ENCODE measurements at regions not wholly inside any gene's neighbourhood (a gene's known extent, or its start where the extent isn't known, plus 50 kb on each side); places are given as distances from the start of the nearest gene placed in this dataset.
"Not testable (repeated sequence)": the region's sequence is repeated elsewhere in the genome, so short reads cannot be mapped to it uniquely, and the experiment has no call there.

DNA sequence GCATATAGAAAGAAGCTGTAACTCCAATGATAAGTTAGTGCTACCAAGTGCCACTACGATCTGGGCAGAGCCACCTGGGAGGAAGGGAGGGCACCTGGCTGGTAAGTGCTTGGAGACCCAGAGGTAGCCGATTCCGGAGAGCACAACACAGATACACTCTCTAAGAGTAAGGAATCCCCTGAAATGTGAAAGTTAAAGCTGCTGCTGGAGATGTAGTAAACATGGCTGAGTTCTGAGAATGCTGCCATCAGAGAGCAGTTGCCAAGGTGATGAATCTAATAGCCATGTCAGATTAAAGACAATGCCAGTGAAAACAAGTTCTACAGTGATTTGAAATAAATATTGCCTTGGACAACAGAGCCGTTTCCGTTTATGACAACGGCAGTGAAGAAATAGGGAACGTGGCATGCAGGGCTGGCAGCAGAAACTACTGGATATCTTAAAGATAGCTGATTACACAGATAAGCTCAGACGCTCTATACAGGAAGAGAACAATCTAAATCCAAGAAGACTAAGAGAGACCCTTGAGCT, 561.2 kb upstream of the C9orf72 start:
- Histone ChIP-seq H3K4me3 (ENCODE audit: low read depth, low read length, poor library complexity, severe bottlenecking) (no peak overlapping the region), H3K9ac (ENCODE audit: low read length) (no peak overlapping the region), H3K9me3 (ENCODE audit: low read length) (no peaks in the 10 kb centered on the region), H4K20me1 (ENCODE audit: insufficient read depth, low read length) (no peaks in the 10 kb centered on the region), H3K27me3 (ENCODE audit: insufficient read depth, low read length) (no peaks in the 10 kb centered on the region), H3K79me2 (ENCODE audit: insufficient read depth, low read length) (no peaks in the 10 kb centered on the region), H3K4me2 (ENCODE audit: low read length) (no peak overlapping the region), H3K4me1 (ENCODE audit: insufficient read depth, low read length, severe bottlenecking) (no peaks in the 10 kb centered on the region), H3K9me2 (ENCODE audit: low read depth, low read length) (no peaks in the 10 kb centered on the region), H3F3A (ENCODE audit: insufficient read depth, low read length) (no peaks in the 10 kb centered on the region), H3K27ac (ENCODE audit: low read depth, low read length, poor library complexity, severe bottlenecking) (no peak overlapping the region), H2AFZ (ENCODE audit: low read length) (no peak overlapping the region), H3K36me3 (ENCODE audit: insufficient read depth, low read length) (no peaks in the 10 kb centered on the region)
- TF ChIP-seq EZH2 (IDR thresholded peaks at IDR 0.05; ENCODE audit: borderline replicate concordance, low read length): no peak
- no peak for TF ChIP-seq CTCF (IDR thresholded peaks at IDR 0.05; ENCODE audit: low read length)

- H3K9me3 ChIP-seq (ENCODE audit: low read length): no peaks in the 10 kb centered on the region
- H3K9ac ChIP-seq (ENCODE audit: low read length): no peak overlapping the region
- H3K4me1 ChIP-seq (ENCODE audit: insufficient read depth, low read length, severe bottlenecking): no peaks in the 10 kb centered on the region
- H2AFZ ChIP-seq (ENCODE audit: low read length): no peak overlapping the region
- no peaks in the 10 kb centered on the region for H3K79me2 ChIP-seq (ENCODE audit: insufficient read depth, low read length)
- TF ChIP-seq EZH2 (IDR thresholded peaks at IDR 0.05; ENCODE audit: borderline replicate concordance, low read length): no peak
- TF ChIP-seq CTCF (IDR thresholded peaks at IDR 0.05; ENCODE audit: low read length): no peak
- no peaks in the 10 kb centered on the region for H3K36me3 ChIP-seq (ENCODE audit: insufficient read depth, low read length)
- H3K4me2 ChIP-seq (ENCODE audit: low read length): no peak overlapping the region
- H4K20me1 ChIP-seq (ENCODE audit: insufficient read depth, low read length): no peaks in the 10 kb centered on the region
- H3K4me3 ChIP-seq (ENCODE audit: low read depth, low read length, poor library complexity, severe bottlenecking): no peak overlapping the region
- H3K27ac ChIP-seq (ENCODE audit: low read depth, low read length, poor library complexity, severe bottlenecking): no peak overlapping the region
- no peaks in the 10 kb centered on the region for H3K27me3 ChIP-seq (ENCODE audit: insufficient read depth, low read length)
- H3K9me2 ChIP-seq (ENCODE audit: low read depth, low read length): no peaks in the 10 kb centered on the region
- H3F3A ChIP-seq (ENCODE audit: insufficient read depth, low read length): no peaks in the 10 kb centered on the region
Observed at GRCh38 chr9:28135549-28135948, 562.3 kb upstream of the C9orf72 start.

GRCh38 chr9:28136113-28136512, 562.8 kb upstream of the C9orf72 start:
- no peaks in the 10 kb centered on the region for H4K20me1 ChIP-seq (ENCODE audit: insufficient read depth, low read length)
- no peaks in the 10 kb centered on the region for H3K36me3 ChIP-seq (ENCODE audit: insufficient read depth, low read length)
- H3F3A ChIP-seq (ENCODE audit: insufficient read depth, low read length): no peaks in the 10 kb centered on the region
- no peak for TF ChIP-seq CTCF (IDR thresholded peaks at IDR 0.05; ENCODE audit: low read length)
- TF ChIP-seq EZH2 (IDR thresholded peaks at IDR 0.05; ENCODE audit: borderline replicate concordance, low read length): no peak
- no peaks in the 10 kb centered on the region for H3K79me2 ChIP-seq (ENCODE audit: insufficient read depth, low read length)
- H3K4me2 ChIP-seq (ENCODE audit: low read length): no peak overlapping the region
- H3K4me1 ChIP-seq (ENCODE audit: insufficient read depth, low read length, severe bottlenecking): no peaks in the 10 kb centered on the region
- no peaks in the 10 kb centered on the region for H3K27me3 ChIP-seq (ENCODE audit: insufficient read depth, low read length)
- no peak overlapping the region for H3K9ac ChIP-seq (ENCODE audit: low read length)
- no peak overlapping the region for H2AFZ ChIP-seq (ENCODE audit: low read length)
- no peak overlapping the region for H3K4me3 ChIP-seq (ENCODE audit: low read depth, low read length, poor library complexity, severe bottlenecking)
- no peaks in the 10 kb centered on the region for H3K9me3 ChIP-seq (ENCODE audit: low read length)
- H3K9me2 ChIP-seq (ENCODE audit: low read depth, low read length): no peaks in the 10 kb centered on the region
- no peak overlapping the region for H3K27ac ChIP-seq (ENCODE audit: low read depth, low read length, poor library complexity, severe bottlenecking)

GRCh38 chr9:28147430-28147829, 574.1 kb upstream of the C9orf72 start:
- not testable (repeated sequence) for H3F3A ChIP-seq (ENCODE audit: insufficient read depth, low read length); H3K27ac ChIP-seq (ENCODE audit: low read depth, low read length, poor library complexity, severe bottlenecking); H3K9me3 ChIP-seq (ENCODE audit: low read length); H3K9ac ChIP-seq (ENCODE audit: low read length); H3K27me3 ChIP-seq (ENCODE audit: insufficient read depth, low read length); H3K4me3 ChIP-seq (ENCODE audit: low read depth, low read length, poor library complexity, severe bottlenecking); H3K79me2 ChIP-seq (ENCODE audit: insufficient read depth, low read length); H3K36me3 ChIP-seq (ENCODE audit: insufficient read depth, low read length); H3K4me1 ChIP-seq (ENCODE audit: insufficient read depth, low read length, severe bottlenecking); H4K20me1 ChIP-seq (ENCODE audit: insufficient read depth, low read length); H3K4me2 ChIP-seq (ENCODE audit: low read length); H2AFZ ChIP-seq (ENCODE audit: low read length); H3K9me2 ChIP-seq (ENCODE audit: low read depth, low read length)

DNA sequence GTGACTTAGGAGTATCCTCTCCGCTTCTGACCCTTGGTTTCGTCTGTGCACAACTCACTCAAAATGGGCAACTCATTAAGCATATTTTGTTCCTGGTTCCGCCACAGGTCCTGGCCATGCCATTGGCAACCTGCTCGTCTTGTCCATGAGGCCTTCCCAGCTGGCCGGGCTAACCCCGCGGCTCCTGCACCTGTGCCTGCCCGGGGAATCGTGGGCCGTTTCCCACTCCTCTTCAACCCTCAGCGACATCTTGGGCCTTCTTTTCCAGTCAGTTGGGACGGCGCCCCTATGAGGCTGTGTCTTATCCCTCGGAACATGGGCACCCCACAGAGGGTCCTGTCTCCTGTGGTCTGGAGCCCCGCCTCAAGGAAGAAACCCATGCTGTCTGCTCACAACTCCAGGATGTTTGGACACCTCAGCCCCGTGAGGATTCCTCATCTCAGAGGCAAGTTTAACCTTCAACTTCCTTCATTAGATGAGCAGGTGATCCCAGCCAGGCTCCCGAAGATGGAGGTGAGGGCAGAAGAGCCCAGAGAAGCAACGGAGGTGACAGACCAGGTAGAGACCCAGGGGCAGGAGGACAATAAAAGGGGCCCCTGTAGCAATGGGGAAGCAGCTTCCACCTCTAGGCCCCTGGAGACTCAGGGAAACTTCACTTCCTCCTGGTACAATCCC, 574.8 kb upstream of the C9orf72 start:
- not testable (repeated sequence) for H3K4me3 ChIP-seq (ENCODE audit: low read depth, low read length, poor library complexity, severe bottlenecking); H4K20me1 ChIP-seq (ENCODE audit: insufficient read depth, low read length); H3K4me1 ChIP-seq (ENCODE audit: insufficient read depth, low read length, severe bottlenecking); H3K27ac ChIP-seq (ENCODE audit: low read depth, low read length, poor library complexity, severe bottlenecking); H3K27me3 ChIP-seq (ENCODE audit: insufficient read depth, low read length); H3K79me2 ChIP-seq (ENCODE audit: insufficient read depth, low read length); H3K9me3 ChIP-seq (ENCODE audit: low read length); H3F3A ChIP-seq (ENCODE audit: insufficient read depth, low read length); H3K9ac ChIP-seq (ENCODE audit: low read length); H2AFZ ChIP-seq (ENCODE audit: low read length); H3K9me2 ChIP-seq (ENCODE audit: low read depth, low read length); H3K4me2 ChIP-seq (ENCODE audit: low read length); H3K36me3 ChIP-seq (ENCODE audit: insufficient read depth, low read length)
